Osteoblast (primary cell): ENCODE measurements at regions not wholly inside any gene's neighbourhood (a gene's known extent, or its start where the extent isn't known, plus 50 kb on each side); places are given as distances from the start of the nearest gene placed in this dataset.
A peak's percentile ranks its signal among the peaks of the same experiment; 100 is the strongest.

Experiments
- DNase-seq: peaks from one replicate; pipeline ENCODE4 v3.0.0; 2011; ENCODE audit warnings: low spot score, mixed read lengths; ENCODE audit not compliant: insufficient read length; ENCODE audit errors: missing footprints
- H2AFZ ChIP-seq: 2 replicates; pipeline ENCODE4 v1.6.0; 2011; ENCODE audit warnings: mild to moderate bottlenecking, low read length
- H3K27ac ChIP-seq: 2 replicates; pipeline ENCODE4 v1.5.1; 2011; ENCODE audit warnings: mild to moderate bottlenecking, low read depth, low read length, moderate library complexity
- H3K27me3 ChIP-seq: 2 replicates; pipeline ENCODE4 v1.6.0; 2012; ENCODE audit warnings: mild to moderate bottlenecking, control low read depth, inconsistent platforms, low read length, moderate library complexity; ENCODE audit not compliant: insufficient read depth
- H3K36me3 ChIP-seq: 2 replicates; pipeline ENCODE4 v1.5.1; 2011; ENCODE audit warnings: mild to moderate bottlenecking, low read length, control low read depth, moderate library complexity; ENCODE audit not compliant: insufficient read depth
- H3K4me1 ChIP-seq: 2 replicates; pipeline ENCODE4 v1.5.1; 2011; ENCODE audit warnings: mild to moderate bottlenecking, low read length, control low read depth, moderate library complexity; ENCODE audit not compliant: insufficient read depth
- H3K4me2 ChIP-seq: 2 replicates; pipeline ENCODE4 v1.6.0; 2011; ENCODE audit warnings: mild to moderate bottlenecking, low read length; ENCODE audit not compliant: insufficient read depth
- H3K4me3 ChIP-seq: fragments of 200-600 bp; sonication (generic); 3 replicates; pipeline ENCODE4 v1.5.1; 2012; ENCODE audit warnings: mild to moderate bottlenecking, low read length, inconsistent platforms; ENCODE audit not compliant: insufficient read depth
- H3K79me2 ChIP-seq: 2 replicates; pipeline ENCODE4 v1.6.0; 2012; ENCODE audit warnings: mild to moderate bottlenecking, low read length, control low read depth, inconsistent platforms; ENCODE audit not compliant: insufficient read depth
- H3K9me3 ChIP-seq: 2 replicates; pipeline ENCODE4 v1.5.1; 2011; ENCODE audit warnings: low read depth, low read length, control low read depth
- H4K20me1 ChIP-seq: 2 replicates; pipeline ENCODE4 v1.6.0; 2012; ENCODE audit warnings: mild to moderate bottlenecking, low read length, control low read depth; ENCODE audit not compliant: insufficient read depth
- TF ChIP-seq, protein P1 (sequence below): IDR thresholded peaks from 2 replicates; pipeline ENCODE4 v1.5.1; 2011; ENCODE audit warnings: mild to moderate bottlenecking, low read depth, low read length, moderate library complexity; ENCODE audit errors: extremely low read depth

DNA sequence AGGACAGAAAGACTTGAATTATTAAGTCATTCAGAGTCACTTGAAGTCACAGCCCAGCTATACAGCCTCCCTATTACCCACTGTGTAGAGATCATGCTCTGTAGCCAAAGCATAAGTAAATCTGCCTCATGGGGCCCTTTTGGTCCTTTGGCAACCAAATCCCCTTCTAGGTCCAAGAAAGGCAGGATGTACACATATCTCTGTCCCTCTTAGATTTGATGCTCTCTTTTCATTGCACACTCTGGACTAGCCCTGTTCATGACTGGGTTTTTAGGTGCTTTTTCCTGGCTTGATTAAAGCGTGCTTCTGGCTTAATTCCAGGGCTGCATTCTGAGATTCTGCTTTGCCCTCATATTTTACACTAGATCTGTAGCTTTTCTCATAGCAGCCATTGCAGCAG lies 296.8 kb downstream of the TENT5A start:
- TF ChIP-seq, protein P1, sequence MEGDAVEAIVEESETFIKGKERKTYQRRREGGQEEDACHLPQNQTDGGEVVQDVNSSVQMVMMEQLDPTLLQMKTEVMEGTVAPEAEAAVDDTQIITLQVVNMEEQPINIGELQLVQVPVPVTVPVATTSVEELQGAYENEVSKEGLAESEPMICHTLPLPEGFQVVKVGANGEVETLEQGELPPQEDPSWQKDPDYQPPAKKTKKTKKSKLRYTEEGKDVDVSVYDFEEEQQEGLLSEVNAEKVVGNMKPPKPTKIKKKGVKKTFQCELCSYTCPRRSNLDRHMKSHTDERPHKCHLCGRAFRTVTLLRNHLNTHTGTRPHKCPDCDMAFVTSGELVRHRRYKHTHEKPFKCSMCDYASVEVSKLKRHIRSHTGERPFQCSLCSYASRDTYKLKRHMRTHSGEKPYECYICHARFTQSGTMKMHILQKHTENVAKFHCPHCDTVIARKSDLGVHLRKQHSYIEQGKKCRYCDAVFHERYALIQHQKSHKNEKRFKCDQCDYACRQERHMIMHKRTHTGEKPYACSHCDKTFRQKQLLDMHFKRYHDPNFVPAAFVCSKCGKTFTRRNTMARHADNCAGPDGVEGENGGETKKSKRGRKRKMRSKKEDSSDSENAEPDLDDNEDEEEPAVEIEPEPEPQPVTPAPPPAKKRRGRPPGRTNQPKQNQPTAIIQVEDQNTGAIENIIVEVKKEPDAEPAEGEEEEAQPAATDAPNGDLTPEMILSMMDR, result no peak
- H3K4me1 ChIP-seq, result peaks cover 7% of the 10 kb centered on the region
- H3K4me2 ChIP-seq, result no peak overlapping the region
- no peaks in the 10 kb centered on the region for H3K79me2 ChIP-seq
- H3K27me3 ChIP-seq, result no peaks in the 10 kb centered on the region
- no peaks in the 10 kb centered on the region for H3K9me3 ChIP-seq
- H2AFZ ChIP-seq, result no peak overlapping the region
- no peaks in the 10 kb centered on the region for H3K36me3 ChIP-seq
- no peaks in the 10 kb centered on the region for H4K20me1 ChIP-seq
- H3K27ac ChIP-seq, result no peak overlapping the region
- DNase-seq, result no peak
- no peak overlapping the region for H3K4me3 ChIP-seq

- no peaks in the 10 kb centered on the region for H4K20me1 ChIP-seq
- peak overlapping the region; percentile 45 for H3K4me2 ChIP-seq
- H3K27me3 ChIP-seq, result no peaks in the 10 kb centered on the region
- H3K27ac ChIP-seq, result peak overlapping the region; percentile 53
- TF ChIP-seq, protein P1, result no peak
- H3K4me3 ChIP-seq, result no peak overlapping the region
- H3K79me2 ChIP-seq, result no peaks in the 10 kb centered on the region
- no peaks in the 10 kb centered on the region for H3K9me3 ChIP-seq
- DNase-seq, result no peak
- H3K36me3 ChIP-seq, result no peaks in the 10 kb centered on the region
- H2AFZ ChIP-seq, result no peak overlapping the region
- H3K4me1 ChIP-seq, result peaks cover 18% of the 10 kb centered on the region
Observed at GRCh38 chr6:81451787-81452186, 300.7 kb downstream of the TENT5A start.

DNA sequence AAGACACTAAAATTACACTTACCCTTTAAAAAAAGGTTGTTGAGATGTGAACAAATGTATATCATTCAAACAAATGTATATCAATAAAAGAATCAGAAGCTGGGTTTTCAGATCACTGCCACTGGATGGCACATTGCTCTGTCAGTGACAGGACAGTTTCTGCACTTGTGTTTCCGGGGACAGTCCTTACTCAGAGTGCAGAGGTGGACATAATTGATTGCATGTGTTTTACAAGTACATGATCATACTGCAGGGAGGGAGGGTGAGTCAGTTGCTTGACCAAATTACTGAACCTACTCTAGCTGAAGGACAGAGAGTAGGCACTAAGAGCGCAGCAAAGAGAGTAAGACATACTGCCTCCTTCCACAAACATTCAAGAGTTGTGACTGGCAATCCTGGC lies 302.3 kb downstream of the TENT5A start:
- TF ChIP-seq, protein P1, result peak; percentile 27
- Histone ChIP-seq H4K20me1 (no peaks in the 10 kb centered on the region), H3K27me3 (no peaks in the 10 kb centered on the region), H3K4me3 (no peak overlapping the region), H3K4me1 (peaks cover 18% of the 10 kb centered on the region), H3K36me3 (no peaks in the 10 kb centered on the region), H3K27ac (no peak overlapping the region), H2AFZ (no peak overlapping the region), H3K4me2 (peak overlapping the region; percentile 37), H3K9me3 (no peaks in the 10 kb centered on the region), H3K79me2 (no peaks in the 10 kb centered on the region)
- peak; percentile 69 for DNase-seq

GRCh38 chr6:81446509-81446908 lies 306.0 kb downstream of the TENT5A start:
- TF ChIP-seq, protein P1, result no peak
- H3K36me3 ChIP-seq, result no peaks in the 10 kb centered on the region
- H3K4me2 ChIP-seq, result no peak overlapping the region
- DNase-seq, result no peak
- H3K9me3 ChIP-seq, result no peaks in the 10 kb centered on the region
- H4K20me1 ChIP-seq, result no peaks in the 10 kb centered on the region
- no peak overlapping the region for H3K27ac ChIP-seq
- no peak overlapping the region for H2AFZ ChIP-seq
- H3K27me3 ChIP-seq, result no peaks in the 10 kb centered on the region
- no peak overlapping the region for H3K4me3 ChIP-seq
- peaks cover 12% of the 10 kb centered on the region for H3K4me1 ChIP-seq
- no peaks in the 10 kb centered on the region for H3K79me2 ChIP-seq
